SK-N-MC (cell line): ENCODE measurements at regions not wholly inside any gene's neighbourhood (a gene's known extent, or its start where the extent isn't known, plus 50 kb on each side); places are given as distances from the start of the nearest gene placed in this dataset.

ENCODE experiments used
- EZH2 ChIP-seq: fragments of 200-600 bp; sonication (generic); IDR thresholded peaks from one replicate; pipeline ENCODE4 v1.6.1; 2017; ENCODE audit warnings: antibody characterized with exemption
- FOXP2 ChIP-seq: optimal IDR thresholded peaks from 2 replicates; pipeline ENCODE3; 2011; ENCODE audit warnings: mild to moderate bottlenecking, moderate library complexity; ENCODE audit not compliant: insufficient read depth; ENCODE audit errors: extremely low read length, control extremely low read depth
- POLR2AphosphoS5 ChIP-seq: IDR thresholded peaks from 2 replicates; pipeline ENCODE4 v1.6.1; 2012; ENCODE audit warnings: mild to moderate bottlenecking, low read depth, low read length, borderline replicate concordance

DNA sequence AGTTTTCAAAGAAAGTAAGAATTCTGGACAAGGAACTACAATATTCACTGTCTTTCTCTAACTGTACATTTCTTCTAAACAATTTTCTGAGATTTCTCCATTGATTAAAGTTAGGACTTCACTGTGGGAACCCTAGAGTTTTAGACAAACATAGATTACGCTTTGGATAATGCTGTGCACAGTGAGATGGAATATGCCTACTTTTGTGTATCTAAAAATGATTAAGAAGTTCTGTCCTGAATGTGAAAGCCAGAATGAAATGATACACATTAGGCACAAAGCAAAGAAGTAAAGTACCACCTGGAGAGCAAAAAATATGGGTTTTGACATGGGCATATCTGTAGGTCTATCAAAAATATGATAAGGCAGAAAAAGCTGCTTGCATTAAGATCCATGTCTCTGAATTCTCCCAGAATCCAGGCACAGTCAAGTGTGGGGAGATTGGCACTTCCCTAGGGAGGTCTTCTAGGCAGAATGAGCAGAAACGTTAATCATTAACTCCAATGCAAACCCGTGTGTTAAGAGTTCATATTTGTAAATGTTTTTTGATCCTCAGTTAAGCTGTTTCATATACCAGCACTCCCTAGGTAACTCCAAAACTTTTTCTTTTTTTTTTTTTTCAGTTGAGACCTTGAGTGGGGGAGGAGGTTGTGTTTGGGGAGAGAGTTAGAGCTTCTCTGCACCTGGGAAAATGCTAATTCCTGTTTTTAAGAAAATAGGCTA, 467.1 kb downstream of the LMO4 start:
- no peak for TF ChIP-seq FOXP2
- TF ChIP-seq EZH2, result no peak
- no peak for TF ChIP-seq POLR2AphosphoS5
